ENCODE measurements at regions not wholly inside any gene's neighbourhood (a gene's known extent, or its start where the extent isn't known, plus 50 kb on each side); places are given as distances from the start of the nearest gene placed in this dataset.

DNA sequence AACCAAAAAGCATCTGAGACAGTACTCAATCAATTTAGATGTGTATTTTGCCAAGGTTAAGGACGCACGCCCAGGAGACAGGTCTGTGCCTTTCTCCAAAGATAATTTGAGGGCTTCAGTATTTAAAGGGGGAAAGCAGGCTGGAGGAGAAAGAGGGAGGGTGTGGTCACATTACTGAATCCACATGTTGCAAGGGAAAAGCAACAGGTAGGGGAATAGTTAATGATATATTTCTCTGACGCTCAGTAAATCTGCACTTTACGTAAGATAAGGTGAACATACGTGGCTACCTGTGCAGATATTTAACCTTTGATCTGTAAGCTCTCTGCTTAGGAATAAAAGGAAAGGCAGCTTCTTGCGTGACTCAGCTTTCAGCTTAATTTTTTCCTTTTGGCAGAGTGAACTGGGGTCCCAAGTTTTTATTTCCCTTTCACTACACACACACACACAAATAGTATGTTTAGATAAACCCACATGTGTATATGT lies 443.4 kb downstream of the NTRK2 start:
- TF ChIP-seq, protein P1, sequence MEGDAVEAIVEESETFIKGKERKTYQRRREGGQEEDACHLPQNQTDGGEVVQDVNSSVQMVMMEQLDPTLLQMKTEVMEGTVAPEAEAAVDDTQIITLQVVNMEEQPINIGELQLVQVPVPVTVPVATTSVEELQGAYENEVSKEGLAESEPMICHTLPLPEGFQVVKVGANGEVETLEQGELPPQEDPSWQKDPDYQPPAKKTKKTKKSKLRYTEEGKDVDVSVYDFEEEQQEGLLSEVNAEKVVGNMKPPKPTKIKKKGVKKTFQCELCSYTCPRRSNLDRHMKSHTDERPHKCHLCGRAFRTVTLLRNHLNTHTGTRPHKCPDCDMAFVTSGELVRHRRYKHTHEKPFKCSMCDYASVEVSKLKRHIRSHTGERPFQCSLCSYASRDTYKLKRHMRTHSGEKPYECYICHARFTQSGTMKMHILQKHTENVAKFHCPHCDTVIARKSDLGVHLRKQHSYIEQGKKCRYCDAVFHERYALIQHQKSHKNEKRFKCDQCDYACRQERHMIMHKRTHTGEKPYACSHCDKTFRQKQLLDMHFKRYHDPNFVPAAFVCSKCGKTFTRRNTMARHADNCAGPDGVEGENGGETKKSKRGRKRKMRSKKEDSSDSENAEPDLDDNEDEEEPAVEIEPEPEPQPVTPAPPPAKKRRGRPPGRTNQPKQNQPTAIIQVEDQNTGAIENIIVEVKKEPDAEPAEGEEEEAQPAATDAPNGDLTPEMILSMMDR (IDR thresholded peaks at IDR 0.05) = no peak
- H3K27ac Mint-ChIP-seq = no peak overlapping the region
- CTCF ChIA-PET = no interaction called here
- no peak for ATAC-seq
- no peak overlapping the region for H3K4me3 Mint-ChIP-seq
- no peaks in the 10 kb centered on the region for H3K9me3 Mint-ChIP-seq
- intact Hi-C loops (cut with micrococcal nuclease) = no loop called here
- POLR2A ChIA-PET = no interaction called here
- DNase-seq = no peak
- no peaks in the 10 kb centered on the region for H3K4me1 Mint-ChIP-seq (ENCODE audit: low read depth)
- H3K27me3 Mint-ChIP-seq = peaks cover 12% of the 10 kb centered on the region
- H3K36me3 Mint-ChIP-seq (ENCODE audit: low read depth) = no peaks in the 10 kb centered on the region

DNA sequence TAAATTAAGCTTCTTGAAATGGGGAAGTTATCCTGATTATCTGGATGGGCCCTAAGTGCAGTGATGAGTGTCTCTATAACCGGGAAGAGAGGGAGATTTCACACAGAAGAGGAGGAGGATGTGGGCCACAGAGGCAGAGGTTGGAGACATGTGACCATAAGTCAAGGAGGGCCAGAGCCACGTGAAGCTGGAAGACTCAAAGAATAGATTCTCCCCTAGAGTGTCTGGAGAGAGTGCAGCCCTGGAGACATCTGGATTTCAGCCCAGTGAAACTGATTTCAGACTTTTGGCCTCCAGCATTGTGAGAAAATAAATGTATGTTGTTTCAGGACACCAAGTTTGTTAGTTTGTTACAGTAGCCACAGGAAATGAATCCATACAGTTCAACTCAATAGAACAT lies 442.9 kb downstream of the NTRK2 start:
- ATAC-seq = no peak

GRCh38 chr9:85108746-85109145 lies 439.2 kb downstream of the NTRK2 start:
- no peak for DNase-seq
- ChIA-PET POLR2A (no interaction called here), CTCF (no interaction called here)
- Mint-ChIP-seq H3K27me3 (peaks cover 11% of the 10 kb centered on the region), H3K4me3 (no peak overlapping the region), H3K9me3 (no peaks in the 10 kb centered on the region), H3K36me3 (ENCODE audit: low read depth) (no peaks in the 10 kb centered on the region), H3K27ac (no peak overlapping the region), H3K4me1 (ENCODE audit: low read depth) (no peaks in the 10 kb centered on the region)
- intact Hi-C loops (cut with micrococcal nuclease) = no loop called here
- TF ChIP-seq, protein P1 (IDR thresholded peaks at IDR 0.05) = no peak
- ATAC-seq = no peak

More for the DNA sequence above, 442.9 kb downstream of the NTRK2 start:
- ChIA-PET POLR2A (no interaction called here), CTCF (no interaction called here)
- no peaks in the 10 kb centered on the region for H3K4me1 Mint-ChIP-seq (ENCODE audit: low read depth)
- H3K27me3 Mint-ChIP-seq = peaks cover 14% of the 10 kb centered on the region
- no peaks in the 10 kb centered on the region for H3K36me3 Mint-ChIP-seq (ENCODE audit: low read depth)
- no peak overlapping the region for H3K4me3 Mint-ChIP-seq
- TF ChIP-seq, protein P1 (IDR thresholded peaks at IDR 0.05) = no peak
- H3K9me3 Mint-ChIP-seq = no peaks in the 10 kb centered on the region
- intact Hi-C loops (cut with micrococcal nuclease) = no loop called here
- no peak overlapping the region for H3K27ac Mint-ChIP-seq
- DNase-seq = no peak

DNA sequence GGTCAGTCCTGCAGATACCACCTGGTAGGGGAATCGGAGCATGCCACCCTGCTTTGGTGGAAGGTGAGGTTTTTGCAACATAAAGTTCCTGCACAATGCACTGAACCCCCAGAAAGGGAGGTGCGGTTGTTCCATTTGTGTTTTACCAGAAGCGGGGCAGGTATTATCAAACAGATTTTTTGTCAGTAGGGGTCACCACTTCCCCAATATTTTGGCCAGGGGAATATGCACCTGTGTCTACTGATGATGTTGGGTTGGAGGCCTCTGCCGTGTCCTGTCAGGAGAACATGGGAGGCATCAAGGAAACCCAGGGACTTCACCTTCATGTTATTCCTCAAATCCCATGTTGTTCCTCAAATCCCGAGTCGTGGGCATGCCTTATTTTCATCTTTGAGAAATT lies 438.7 kb downstream of the NTRK2 start:
- H3K4me1 Mint-ChIP-seq (ENCODE audit: low read depth) = no peaks in the 10 kb centered on the region
- H3K27me3 Mint-ChIP-seq = peaks cover 11% of the 10 kb centered on the region
- H3K36me3 Mint-ChIP-seq (ENCODE audit: low read depth) = no peaks in the 10 kb centered on the region
- TF ChIP-seq, protein P1 (IDR thresholded peaks at IDR 0.05) = no peak
- H3K27ac Mint-ChIP-seq = no peak overlapping the region
- no peak for DNase-seq
- ChIA-PET POLR2A (no interaction called here), CTCF (no interaction called here)
- ATAC-seq = no peak
- H3K9me3 Mint-ChIP-seq = no peaks in the 10 kb centered on the region
- intact Hi-C loops (cut with micrococcal nuclease) = no loop called here
- H3K4me3 Mint-ChIP-seq = no peak overlapping the region

GRCh38 chr9:85089188-85089969 lies 419.9 kb downstream of the NTRK2 start:
- Mint-ChIP-seq H3K4me3 (no peak overlapping the region), H3K36me3 (ENCODE audit: low read depth) (no peaks in the 10 kb centered on the region), H3K27ac (no peak overlapping the region), H3K27me3 (no peaks in the 10 kb centered on the region), H3K4me1 (ENCODE audit: low read depth) (no peaks in the 10 kb centered on the region), H3K9me3 (no peaks in the 10 kb centered on the region)
- TF ChIP-seq, protein P1 (IDR thresholded peaks at IDR 0.05) = no peak
- no peak for DNase-seq
- intact Hi-C loops (cut with micrococcal nuclease) = no loop called here
- ATAC-seq = no peak
- ChIA-PET CTCF (no interaction called here), POLR2A (no interaction called here)
